ENCODE measurements at regions not wholly inside any gene's neighbourhood (a gene's known extent, or its start where the extent isn't known, plus 50 kb on each side); places are given as distances from the start of the nearest gene placed in this dataset.

DNA sequence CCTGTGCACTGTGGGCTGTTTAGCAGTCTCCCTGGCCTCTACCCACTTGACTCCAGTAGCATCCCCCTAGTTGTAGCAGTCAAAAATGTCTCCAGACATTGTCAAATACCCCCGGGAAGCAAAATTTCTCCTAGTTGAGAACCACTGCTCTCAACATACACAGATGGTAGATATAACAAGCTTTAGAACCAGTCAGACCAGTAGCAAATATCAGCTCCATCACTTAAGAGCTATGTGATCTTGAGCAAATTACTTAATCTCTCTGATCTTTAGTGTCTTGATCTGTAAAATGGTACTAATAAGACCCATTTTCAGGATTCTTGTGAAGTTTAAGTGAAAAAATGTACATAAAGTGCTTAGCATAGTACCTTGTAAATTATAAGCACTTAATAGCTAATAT is 96.2 kb downstream of the DUSP6 start:
- DNase-seq (ENCODE audit: low read depth): no peak

DNA sequence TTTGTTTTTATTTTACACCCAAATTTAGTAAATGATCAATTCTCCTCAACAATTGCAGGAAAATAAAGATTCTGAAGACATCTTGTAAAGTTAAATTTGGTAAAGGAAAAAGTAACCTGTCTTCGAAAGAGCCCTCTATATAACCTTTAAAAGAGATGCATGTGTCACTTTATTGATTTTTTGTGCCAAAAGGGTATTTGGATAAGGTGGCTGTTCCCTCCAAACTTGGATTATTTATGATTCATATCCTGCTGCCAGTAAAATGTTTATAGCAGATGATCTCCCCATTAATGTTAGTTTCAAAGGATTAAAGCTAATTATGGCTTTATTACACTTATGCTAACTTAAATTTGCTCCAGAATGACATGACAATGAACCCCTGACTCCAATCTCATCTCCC is 98.8 kb downstream of the DUSP6 start:
- no peak for DNase-seq (ENCODE audit: low read depth)

DNA sequence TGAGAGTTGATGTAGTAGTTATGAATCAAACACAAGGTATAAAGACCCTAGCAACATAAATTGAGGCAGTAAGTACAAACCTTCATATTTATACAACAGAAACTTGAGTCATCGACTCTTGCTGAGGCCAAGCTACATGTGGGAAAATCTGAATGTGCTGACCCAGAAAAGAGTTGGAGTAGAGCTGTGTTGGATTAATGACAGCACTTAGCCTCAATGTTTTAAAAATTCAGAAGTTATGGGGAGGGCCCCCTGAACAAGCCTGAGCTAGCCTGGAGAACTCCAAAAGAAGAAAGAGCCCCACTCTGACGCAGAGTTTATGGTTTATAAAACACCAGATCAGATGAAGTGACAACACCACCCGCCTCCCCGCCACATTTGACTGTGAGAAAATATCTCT is 100.0 kb downstream of the DUSP6 start:
- no peak for DNase-seq (ENCODE audit: low read depth)

DNA sequence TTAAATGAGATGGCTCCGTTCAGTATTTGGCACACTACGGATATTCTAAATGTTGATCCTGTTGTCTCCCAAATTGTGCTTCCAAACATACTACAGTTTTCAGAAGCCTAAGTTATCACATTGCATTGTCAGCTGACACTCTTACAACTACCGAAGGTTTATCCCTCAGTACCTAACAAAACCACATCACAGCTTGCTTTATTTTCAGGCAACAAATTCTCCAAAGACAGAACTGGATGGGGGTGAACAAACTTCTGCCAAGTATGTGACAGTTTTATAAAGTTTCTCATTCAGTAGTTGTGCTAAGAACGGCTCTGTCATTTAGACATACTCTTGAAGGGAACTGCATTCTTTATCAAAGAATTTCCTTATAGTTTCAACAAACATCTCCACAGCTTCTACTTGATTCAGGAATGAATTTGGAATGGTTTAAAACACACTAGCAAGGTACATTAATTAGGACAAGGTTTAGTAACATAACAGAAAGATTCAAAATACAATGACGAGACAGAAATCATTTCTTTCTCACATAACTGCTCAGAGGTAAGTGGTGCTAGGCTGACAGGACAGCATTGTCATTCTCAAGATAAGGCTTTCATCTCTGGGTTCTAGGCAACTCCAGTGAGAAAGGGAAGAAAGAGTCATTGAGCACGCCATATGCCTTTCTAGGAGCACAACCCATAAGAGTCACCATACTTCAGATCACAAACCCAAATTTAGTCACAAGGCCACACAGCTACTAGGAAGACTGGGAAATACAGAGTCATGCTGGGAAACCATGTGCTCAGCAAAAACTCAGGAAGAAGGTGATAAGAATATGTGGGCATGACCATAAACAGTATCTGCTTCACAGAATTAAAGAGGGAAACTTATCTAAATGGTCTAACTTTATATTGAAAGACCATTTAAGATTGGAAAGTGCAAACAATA is 100.7 kb downstream of the DUSP6 start:
- DNase-seq (ENCODE audit: low read depth): no peak

DNA sequence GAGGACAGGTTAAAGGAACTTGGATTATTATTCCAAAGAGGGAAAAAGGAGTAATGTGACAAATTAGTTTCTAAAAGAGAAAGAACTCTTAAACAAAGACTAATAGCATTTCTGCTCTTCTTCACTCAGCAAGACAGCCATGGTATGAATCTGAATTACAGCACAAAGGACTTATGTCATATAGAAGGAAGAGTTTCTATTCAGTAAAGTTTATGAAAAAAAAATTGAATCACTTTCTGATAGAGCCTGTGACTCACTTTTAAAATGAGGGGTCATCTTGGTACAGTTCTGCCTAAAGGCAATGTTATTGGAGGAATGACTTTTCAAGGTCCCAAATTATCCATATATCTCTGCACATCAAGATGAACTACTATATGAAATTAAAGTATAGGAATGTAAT is 101.7 kb downstream of the DUSP6 start:
- DNase-seq (ENCODE audit: low read depth): no peak

DNA sequence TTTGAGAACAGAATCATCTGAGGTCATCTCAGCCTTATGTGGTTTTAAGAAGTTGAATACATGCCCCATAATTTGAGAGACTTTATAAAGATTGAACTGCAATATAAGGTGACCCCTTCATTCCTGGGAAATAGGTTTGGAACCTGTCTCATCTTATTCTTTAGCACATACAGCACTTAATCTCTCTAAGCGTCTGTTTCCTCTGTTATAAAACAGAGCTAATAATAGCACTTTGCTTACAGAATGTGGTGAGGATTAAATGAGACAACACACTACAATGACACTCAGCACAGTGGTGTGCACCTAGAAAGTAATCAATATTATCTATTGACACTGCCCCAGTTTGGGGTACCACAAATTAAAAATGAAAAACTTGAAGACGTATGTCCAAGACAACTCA is 102.1 kb downstream of the DUSP6 start:
- DNase-seq (ENCODE audit: low read depth): no peak

DNA sequence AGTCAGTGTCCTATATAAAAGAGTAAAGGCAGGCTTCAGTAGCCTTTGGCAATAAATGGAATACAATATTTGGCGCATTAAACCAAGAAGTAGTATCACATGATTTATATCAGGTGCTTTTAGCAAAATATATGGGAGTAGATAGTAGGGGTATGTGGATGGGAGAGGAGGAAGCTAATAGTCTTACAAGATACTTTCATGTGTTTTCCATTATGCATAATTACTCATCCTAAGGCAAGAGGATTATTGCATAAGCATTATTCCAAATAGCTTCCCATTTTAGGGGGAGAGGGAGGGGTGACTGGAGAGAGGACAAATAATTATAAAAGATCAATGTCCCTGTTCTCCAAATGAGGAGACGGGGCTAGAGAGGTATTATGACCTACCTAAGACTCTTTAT is 104.3 kb downstream of the DUSP6 start:
- no peak for DNase-seq (ENCODE audit: low read depth)

DNA sequence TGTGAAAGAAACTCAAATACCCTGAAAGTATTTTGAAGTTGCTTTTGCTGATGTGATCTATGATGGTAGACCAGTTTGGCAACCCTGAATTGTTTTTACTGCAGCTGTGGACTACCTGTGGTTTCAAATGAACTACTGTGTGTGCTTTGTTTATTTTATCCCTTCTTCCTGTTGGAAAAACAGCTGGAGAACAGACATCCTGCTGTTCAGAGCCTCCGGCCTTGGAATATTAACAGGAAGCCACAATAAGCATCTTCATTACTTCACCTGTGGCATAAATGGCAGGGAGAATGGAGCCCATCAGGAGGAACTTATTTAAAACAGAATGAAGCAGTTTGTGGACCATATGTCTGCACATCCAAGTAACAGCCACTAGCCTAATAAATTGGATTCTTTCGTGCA is 104.8 kb downstream of the DUSP6 start:
- DNase-seq (ENCODE audit: low read depth): no peak

DNA sequence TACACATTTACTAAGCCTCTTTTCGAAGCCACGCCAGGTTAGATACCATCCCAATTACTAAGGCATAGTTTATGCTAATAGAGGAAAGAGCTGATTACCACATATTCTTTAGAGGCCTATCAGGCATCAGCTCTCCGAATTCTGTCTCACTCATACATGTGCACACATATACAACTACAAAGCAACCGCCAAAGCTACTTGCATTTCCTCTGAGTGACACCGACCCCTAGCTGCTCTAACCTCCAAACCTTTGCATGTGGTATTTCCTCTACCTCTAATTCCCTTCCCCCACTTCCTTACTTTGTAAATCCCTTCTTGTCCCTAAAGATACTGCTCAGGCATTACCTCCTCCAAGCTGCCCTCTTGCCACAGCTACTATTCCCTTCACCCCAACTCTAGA is 107.2 kb downstream of the DUSP6 start:
- DNase-seq (ENCODE audit: low read depth): no peak

DNA sequence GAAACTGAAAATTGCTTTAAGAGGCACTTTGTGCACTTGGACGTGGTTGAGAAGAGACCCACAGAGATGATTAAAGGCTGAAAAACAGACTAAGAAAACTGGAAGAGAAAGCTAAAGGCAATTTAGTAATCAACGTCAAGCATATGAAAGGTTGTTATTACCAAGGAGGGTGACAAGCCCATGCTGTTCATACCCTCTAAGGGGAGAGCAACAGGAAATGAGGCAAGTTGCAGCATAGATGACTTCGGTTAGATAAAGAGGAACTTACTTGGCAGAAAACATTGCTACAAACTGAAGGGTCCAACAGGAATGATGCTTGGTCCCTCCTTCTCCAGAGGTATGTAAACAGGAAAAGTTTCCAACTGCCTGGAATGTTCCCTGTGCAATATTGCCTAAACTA is 107.8 kb downstream of the DUSP6 start:
- DNase-seq (ENCODE audit: low read depth): no peak

DNA sequence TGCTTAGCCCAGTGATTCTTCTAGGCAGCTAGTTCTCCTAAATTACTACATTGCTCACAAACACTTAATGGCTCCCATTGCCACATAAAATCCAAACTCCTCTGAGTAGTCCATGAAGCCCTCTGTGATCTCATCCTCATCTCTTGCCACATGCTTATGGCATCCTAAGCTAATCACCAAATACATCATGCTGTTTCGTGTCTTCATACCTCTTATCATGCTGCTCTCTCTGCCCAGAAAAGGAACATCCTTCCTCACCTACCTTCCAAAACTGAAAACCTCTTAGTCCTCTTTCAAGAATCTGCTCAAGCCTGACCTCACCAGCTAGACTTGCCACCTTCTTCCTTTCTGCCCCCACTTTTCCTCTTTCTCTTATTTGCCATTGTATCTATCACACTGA is 108.5 kb downstream of the DUSP6 start:
- DNase-seq (ENCODE audit: low read depth): no peak

DNA sequence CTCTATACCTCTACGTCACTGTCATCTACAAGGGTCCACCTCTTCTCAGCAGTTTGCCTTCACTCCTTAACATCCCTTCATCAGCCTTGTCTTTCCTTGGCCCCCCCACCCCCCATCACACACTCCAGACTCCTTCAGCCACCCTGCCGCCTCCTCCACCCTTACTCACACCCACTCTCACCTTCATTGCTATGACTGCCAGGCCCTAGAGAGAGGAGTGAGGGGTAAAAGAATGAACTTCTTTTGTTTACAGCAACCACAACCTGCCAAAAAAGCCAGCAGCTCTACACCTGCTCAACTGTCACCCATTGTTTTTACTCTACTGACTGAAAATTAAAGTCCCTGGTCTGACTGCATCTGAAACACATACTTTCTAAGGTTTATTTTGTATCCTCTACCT is 112.8 kb downstream of the DUSP6 start:
- DNase-seq (ENCODE audit: low read depth): no peak

DNA sequence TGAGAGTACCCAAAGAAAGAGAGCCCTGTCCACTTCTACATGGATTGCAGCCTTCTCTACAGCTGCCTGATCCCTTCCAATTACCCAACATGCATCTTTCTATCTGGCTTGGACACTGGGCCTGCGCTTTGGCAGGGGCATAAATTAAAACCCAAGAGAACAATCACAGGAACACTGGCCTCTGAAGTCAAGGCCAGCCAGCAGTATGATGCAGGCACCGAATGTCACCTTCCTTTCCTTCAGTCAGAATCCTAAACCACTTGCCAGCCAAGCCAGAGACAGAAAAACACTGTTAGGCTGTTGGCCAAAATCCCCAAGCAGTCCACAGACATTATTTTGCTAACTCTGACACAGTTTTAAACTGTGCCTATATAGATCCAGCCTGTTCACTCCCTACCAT is 113.7 kb downstream of the DUSP6 start:
- no peak for DNase-seq (ENCODE audit: low read depth)

DNA sequence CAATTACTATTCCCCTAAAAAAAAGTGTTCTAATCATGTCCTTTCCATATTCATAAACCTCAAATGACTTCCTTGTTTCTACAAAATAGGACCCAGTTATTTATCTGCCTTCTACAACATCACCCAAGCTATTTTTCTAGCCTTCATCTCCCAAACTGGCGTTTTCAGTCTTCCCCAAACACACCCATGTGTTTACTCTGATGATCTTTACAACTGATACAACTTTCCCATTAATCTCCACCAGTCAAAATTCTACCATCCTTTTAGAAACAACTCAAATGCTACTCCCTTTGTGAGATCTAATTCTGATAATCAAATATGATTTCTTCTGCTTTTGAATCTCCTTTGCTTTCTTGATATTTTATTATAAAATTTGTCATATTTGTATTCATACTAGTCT is 114.5 kb downstream of the DUSP6 start:
- no peak for DNase-seq (ENCODE audit: low read depth)

DNA sequence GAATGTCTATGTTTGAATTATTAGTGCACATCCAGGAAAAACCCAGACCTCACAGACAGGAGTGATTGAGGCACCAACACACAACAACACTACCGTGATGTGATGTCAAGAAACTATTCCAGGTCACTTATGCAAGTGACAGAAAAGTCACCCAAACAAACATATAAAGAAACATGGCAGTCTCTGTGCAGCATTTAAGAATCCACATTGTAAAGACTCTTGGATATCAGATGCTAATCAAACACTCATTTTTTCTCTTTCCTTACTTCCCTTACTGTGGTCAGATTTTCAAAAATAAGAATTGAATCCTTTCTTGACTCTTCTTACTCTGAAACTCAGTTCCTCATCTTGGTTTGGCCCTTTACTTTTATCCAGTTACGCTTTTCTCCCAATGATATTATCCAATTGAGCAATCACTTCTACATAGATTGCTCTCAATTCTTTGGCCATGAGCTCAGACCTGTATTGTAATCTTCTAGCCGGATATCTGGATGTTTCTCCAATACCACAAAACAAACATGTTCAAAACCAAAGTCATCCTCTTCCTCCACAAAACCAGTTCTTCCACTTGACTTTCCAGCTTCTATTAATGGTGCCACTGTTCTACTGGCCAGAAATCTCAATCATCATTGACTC is 115.4 kb downstream of the DUSP6 start:
- DNase-seq (ENCODE audit: low read depth): no peak

DNA sequence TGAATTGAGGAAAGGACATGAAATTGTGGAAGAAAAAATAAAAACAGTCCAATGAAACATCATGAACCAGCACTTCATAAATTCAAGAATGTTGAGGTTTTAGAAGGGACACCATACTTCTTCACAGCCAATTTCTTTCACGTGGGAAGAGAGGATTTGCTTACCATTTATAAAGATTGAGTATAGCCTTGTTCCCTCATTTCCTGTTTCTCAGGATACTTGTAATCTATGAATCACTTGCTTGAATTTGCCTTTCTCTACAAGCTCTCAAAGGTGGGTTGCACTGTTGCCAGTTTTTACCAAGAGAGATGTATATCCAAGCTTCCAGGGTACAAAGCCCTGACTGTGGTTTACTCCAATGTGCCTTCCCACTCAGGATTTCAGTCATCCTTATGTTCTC is 116.1 kb downstream of the DUSP6 start:
- DNase-seq (ENCODE audit: low read depth): no peak

DNA sequence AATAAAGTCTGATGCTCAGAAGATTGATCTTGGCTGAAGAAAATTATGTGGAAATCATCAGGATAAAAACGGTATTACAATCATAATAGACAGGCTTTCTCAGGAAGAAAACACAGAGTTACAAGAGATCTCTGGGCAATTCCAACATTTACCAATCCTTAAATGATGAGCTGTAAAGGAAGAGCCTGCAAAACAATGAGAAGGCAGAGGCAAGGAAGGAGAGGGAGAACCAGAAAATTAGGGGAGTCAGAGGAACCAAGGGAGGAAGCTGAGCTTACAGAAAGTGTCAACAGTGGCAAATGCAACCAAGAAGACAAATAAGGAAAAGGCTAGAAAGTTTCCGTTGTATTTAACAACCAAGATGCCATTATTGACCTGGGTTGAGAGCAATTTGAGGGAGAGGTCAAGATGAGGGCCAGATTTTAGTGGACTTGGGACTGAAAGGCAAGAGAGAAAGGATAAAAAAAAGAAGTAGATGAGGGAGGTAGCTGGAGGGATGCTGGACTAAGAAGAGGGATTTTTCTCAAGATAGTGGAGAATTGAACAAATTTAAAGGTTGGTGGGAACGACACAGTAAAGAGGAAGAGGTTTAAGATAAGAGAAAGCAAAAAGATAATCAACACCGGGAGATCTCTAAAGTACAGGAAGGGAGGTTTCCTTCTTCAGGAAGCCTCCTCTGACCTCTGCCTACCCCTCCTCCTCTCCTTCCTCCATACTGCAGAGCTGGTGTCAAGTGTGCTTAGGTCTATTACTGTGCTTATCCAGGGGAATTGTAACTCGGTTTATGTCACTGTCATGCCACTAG is 116.9 kb downstream of the DUSP6 start:
- no peak for DNase-seq (ENCODE audit: low read depth)

DNA sequence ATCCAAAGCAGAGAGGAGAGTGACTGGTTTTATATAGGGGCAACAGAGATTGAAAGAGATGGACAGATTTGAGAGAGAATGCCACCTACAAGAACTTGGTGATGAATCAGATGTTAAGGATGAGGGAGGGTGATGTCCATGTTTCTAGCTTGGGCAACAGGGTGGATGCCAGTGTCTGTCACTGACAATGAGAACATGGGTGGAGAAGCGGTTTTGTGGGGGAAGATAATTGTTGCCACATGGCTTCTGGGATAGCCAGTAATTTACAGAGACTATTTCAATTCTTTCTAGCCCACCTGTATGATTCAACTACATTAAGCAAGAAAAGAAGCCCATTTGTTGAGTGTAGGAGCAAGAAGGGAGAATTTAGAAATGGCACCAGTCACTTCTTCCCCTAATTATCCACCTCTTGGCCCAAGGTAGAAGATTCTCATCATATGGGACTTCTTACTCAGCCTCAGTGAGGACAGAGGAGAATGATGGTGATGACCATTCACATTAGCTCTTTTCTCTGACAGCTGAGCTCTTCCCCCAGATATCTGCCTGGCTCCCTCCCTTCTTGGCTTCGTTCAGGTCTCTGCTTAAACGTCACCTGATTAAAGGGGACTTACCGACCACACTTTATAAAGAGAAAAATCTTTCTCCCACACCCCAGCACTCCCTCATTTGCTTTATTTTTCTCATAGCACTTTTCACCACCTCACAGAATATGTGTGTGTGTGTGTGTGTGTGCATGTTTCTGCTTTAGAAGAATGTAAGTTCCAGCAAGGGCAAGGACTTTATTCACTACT is 117.8 kb downstream of the DUSP6 start:
- DNase-seq (ENCODE audit: low read depth): no peak

DNA sequence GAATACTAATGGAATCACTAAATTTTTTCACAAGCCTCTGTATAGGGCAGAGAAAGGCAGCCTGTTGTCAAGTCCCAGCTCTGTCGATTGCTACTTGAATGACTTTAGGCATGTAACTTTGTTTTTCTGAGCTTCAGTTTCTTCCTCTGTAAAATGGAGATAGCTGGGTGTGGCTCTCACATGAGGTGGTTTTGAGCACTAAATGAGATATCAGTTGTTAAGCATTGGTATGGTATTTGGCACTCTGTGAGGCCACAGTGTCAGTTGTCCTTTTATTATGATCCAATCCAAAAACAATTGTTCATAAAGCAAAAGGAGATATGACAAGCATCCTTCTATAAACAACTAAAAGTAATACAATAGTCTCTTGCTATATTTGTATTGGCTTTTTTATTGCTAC is 120.6 kb downstream of the DUSP6 start:
- DNase-seq (ENCODE audit: low read depth): no peak

DNA sequence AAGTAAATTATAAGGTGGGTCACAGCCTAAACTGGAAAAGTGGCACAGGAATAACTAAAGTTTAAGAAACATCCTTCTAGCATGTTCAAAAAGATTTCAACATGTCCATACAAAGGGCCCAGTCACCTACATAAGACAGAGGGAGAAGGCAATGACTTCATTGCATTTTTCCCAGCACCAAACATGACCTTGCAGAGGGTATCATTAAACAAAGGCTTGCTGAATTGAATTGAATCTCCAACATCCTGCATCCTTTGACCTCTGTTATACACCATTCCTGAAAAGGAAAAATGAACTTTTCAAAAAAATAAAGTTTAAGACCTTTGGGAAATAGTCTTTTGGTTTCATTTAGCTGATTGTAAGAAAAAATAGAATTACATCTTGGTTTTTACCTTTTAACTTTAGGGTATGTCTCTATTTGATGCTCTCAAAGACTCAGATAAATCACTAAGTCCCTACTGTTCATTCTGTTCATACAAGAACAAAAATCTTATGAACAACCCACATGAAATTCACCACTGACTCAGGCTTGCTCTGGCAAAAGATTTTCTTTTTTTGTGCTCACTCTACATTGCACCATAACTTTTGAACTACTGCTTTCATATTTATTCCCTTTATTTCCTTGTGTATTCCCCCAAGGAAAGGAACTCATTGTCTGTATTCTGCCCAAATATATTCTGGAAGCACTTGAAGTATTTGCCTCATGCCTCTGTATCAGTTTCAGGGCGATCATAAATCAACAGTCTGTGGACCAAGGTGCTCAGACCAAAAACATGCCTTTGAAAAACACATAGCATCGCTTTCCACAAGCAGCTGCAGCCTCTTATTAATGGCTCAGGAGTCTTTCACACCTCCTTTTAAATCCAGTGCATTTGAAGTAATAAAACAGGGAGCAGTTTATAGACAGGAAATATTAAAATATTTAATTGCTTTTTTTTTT is 121.7 kb downstream of the DUSP6 start:
- DNase-seq (ENCODE audit: low read depth): no peak

DNA sequence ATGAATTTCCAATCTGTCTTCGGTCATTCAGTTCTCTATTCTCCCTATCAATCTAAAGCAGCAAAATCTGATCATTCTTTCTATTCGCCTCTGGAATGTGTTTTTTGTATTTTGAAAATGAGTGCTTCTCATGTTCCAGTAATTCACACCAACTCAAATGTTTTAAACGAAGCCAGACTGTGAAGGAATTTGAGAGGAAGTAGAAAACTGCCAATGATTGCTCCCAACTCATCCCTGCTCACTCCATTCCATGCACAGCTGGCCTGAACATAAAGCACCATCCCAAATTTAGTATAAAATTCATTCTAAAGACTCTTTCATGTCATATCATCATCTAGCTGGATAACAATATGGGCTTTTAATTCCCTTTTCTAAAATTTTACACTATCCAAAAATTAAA is 123.8 kb downstream of the DUSP6 start:
- DNase-seq (ENCODE audit: low read depth): no peak
